ENCODE measurements at regions not wholly inside any gene's neighbourhood (a gene's known extent, or its start where the extent isn't known, plus 50 kb on each side); places are given as distances from the start of the nearest gene placed in this dataset.

DNA sequence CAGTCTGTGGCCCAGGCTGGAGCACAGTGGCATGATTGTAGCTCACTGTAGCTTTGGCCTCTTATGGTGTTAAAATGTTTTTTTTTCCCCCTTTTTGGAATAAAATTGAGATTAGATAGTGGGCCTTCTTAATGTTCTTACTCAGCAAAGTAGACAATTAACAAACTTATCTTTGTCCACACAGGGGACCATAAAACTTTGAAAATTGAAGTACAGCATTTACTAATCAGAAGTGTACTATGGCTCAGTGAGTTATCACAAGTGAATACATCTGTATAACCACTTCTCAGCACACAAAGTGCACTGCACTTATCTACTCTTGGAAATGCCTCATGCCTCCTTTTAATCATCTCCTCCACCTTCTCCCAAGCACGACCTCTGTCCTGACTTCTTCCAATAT, 218.9 kb downstream of the PRDM2 start:
- TF ChIP-seq, protein P1, sequence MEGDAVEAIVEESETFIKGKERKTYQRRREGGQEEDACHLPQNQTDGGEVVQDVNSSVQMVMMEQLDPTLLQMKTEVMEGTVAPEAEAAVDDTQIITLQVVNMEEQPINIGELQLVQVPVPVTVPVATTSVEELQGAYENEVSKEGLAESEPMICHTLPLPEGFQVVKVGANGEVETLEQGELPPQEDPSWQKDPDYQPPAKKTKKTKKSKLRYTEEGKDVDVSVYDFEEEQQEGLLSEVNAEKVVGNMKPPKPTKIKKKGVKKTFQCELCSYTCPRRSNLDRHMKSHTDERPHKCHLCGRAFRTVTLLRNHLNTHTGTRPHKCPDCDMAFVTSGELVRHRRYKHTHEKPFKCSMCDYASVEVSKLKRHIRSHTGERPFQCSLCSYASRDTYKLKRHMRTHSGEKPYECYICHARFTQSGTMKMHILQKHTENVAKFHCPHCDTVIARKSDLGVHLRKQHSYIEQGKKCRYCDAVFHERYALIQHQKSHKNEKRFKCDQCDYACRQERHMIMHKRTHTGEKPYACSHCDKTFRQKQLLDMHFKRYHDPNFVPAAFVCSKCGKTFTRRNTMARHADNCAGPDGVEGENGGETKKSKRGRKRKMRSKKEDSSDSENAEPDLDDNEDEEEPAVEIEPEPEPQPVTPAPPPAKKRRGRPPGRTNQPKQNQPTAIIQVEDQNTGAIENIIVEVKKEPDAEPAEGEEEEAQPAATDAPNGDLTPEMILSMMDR (IDR thresholded peaks at IDR 0.05; ENCODE audit: insufficient read depth, low read length, poor library complexity, severe bottlenecking), result no peak
- no peak for TF ChIP-seq EZH2phosphoT487 (conservative IDR thresholded peaks at IDR 0.05; ENCODE audit: low read length)

Measured in SU-DHL-6 (cell line).